Calu3 (cell line): ENCODE measurements at regions not wholly inside any gene's neighbourhood (a gene's known extent, or its start where the extent isn't known, plus 50 kb on each side); places are given as distances from the start of the nearest gene placed in this dataset.
"Not testable (repeated sequence)": the region's sequence is repeated elsewhere in the genome, so short reads cannot be mapped to it uniquely, and the experiment has no call there.

Experiments
- BruUV-seq: library from RNA; stranded (reverse); fragments of 400-500 nt; replicated peaks from 2 replicates; lab custom pipeline; 2021; lab: Mats Ljungman, UMichigan
- CTCF ChIA-PET: fragments of 300-600 bp; sonication (Branson Sonifier 250); formaldehyde crosslinking; loops from one replicate; lab custom pipeline; 2022; ENCODE audit warnings: antibody characterized with exemption; lab: Charles Lee
- DNase-seq: peaks from one replicate; pipeline ENCODE4 v3.0.0; 2022
- H3K27ac Mint-ChIP-seq: one replicate; pipeline ENCODE4 v1.8.0; 2022; ENCODE audit warnings: mixed read lengths; ENCODE audit not compliant: unreplicated experiment
- H3K27me3 Mint-ChIP-seq: one replicate; pipeline ENCODE4 v1.8.0; 2022; ENCODE audit warnings: mixed read lengths; ENCODE audit not compliant: unreplicated experiment
- H3K36me3 Mint-ChIP-seq: one replicate; pipeline ENCODE4 v1.8.0; 2022; ENCODE audit warnings: mild to moderate bottlenecking, moderate library complexity, mixed read lengths; ENCODE audit not compliant: insufficient read depth, unreplicated experiment
- H3K4me1 Mint-ChIP-seq: one replicate; pipeline ENCODE4 v1.8.0; 2022; ENCODE audit warnings: mild to moderate bottlenecking, low read depth, mixed read lengths; ENCODE audit not compliant: unreplicated experiment
- H3K4me3 Mint-ChIP-seq: one replicate; pipeline ENCODE4 v1.8.0; 2022; ENCODE audit warnings: mild to moderate bottlenecking, low read depth, moderate library complexity, mixed read lengths; ENCODE audit not compliant: unreplicated experiment
- H3K9me3 Mint-ChIP-seq: one replicate; pipeline ENCODE4 v1.8.0; 2022; ENCODE audit warnings: low read depth, mixed read lengths; ENCODE audit not compliant: unreplicated experiment
- intact Hi-C: fragments of 100-400 bp; cut with micrococcal nuclease; formaldehyde crosslinking; loops from one replicate; pipeline ENCODE4 v1.10.0; 2022; ENCODE audit not compliant: unreplicated experiment

- BruUV-seq, H3K27ac Mint-ChIP-seq, DNase-seq, CTCF ChIA-PET, H3K4me3 Mint-ChIP-seq, H3K27me3 Mint-ChIP-seq, H3K36me3 Mint-ChIP-seq, H3K9me3 Mint-ChIP-seq, intact Hi-C loops, H3K4me1 Mint-ChIP-seq: not testable (repeated sequence)
These were observed 98.7 kb upstream of the FAM72C start for GRCh38 chr1:144070394-144071053.

GRCh38 chr1:144067042-144067441 lies 95.3 kb upstream of the FAM72C start:
- intact Hi-C loops, CTCF ChIA-PET, H3K27me3 Mint-ChIP-seq, DNase-seq, H3K27ac Mint-ChIP-seq, BruUV-seq, H3K36me3 Mint-ChIP-seq, H3K9me3 Mint-ChIP-seq, H3K4me3 Mint-ChIP-seq, H3K4me1 Mint-ChIP-seq: not testable (repeated sequence)

GRCh38 chr1:144066071-144066813 lies 94.5 kb upstream of the FAM72C start:
- intact Hi-C loops, DNase-seq, H3K27ac Mint-ChIP-seq, H3K9me3 Mint-ChIP-seq, CTCF ChIA-PET, H3K36me3 Mint-ChIP-seq, H3K27me3 Mint-ChIP-seq, BruUV-seq, H3K4me1 Mint-ChIP-seq, H3K4me3 Mint-ChIP-seq: not testable (repeated sequence)

- BruUV-seq, H3K4me3 Mint-ChIP-seq, H3K27me3 Mint-ChIP-seq, H3K9me3 Mint-ChIP-seq, intact Hi-C loops, CTCF ChIA-PET, DNase-seq, H3K36me3 Mint-ChIP-seq, H3K27ac Mint-ChIP-seq, H3K4me1 Mint-ChIP-seq: not testable (repeated sequence)
These were observed 93.7 kb upstream of the FAM72C start for GRCh38 chr1:144065299-144066060.

GRCh38 chr1:144049365-144049764 lies 77.6 kb upstream of the FAM72C start:
- intact Hi-C loops, CTCF ChIA-PET, H3K27ac Mint-ChIP-seq, H3K9me3 Mint-ChIP-seq, DNase-seq, H3K4me1 Mint-ChIP-seq, H3K36me3 Mint-ChIP-seq, BruUV-seq, H3K27me3 Mint-ChIP-seq, H3K4me3 Mint-ChIP-seq: not testable (repeated sequence)

- DNase-seq, H3K9me3 Mint-ChIP-seq, H3K36me3 Mint-ChIP-seq, H3K4me1 Mint-ChIP-seq, H3K27me3 Mint-ChIP-seq, intact Hi-C loops, H3K27ac Mint-ChIP-seq, H3K4me3 Mint-ChIP-seq, CTCF ChIA-PET: not testable (repeated sequence)
- TSS peak; percentile 61 for BruUV-seq
These were observed 74.9 kb upstream of the FAM72C start for GRCh38 chr1:144046645-144047044.

GRCh38 chr1:144045751-144046546 lies 74.2 kb upstream of the FAM72C start:
- intact Hi-C loops, H3K36me3 Mint-ChIP-seq, CTCF ChIA-PET, DNase-seq, H3K27ac Mint-ChIP-seq, H3K9me3 Mint-ChIP-seq, H3K27me3 Mint-ChIP-seq, BruUV-seq, H3K4me3 Mint-ChIP-seq, H3K4me1 Mint-ChIP-seq: not testable (repeated sequence)

- H3K9me3 Mint-ChIP-seq, H3K27me3 Mint-ChIP-seq, H3K36me3 Mint-ChIP-seq, intact Hi-C loops, H3K4me3 Mint-ChIP-seq, H3K4me1 Mint-ChIP-seq, H3K27ac Mint-ChIP-seq, DNase-seq, BruUV-seq, CTCF ChIA-PET: not testable (repeated sequence)
These were observed 70.5 kb upstream of the FAM72C start for GRCh38 chr1:144042251-144042650.

- H3K36me3 Mint-ChIP-seq, DNase-seq, H3K4me3 Mint-ChIP-seq, BruUV-seq, H3K27ac Mint-ChIP-seq, H3K9me3 Mint-ChIP-seq, H3K4me1 Mint-ChIP-seq, H3K27me3 Mint-ChIP-seq, intact Hi-C loops, CTCF ChIA-PET: not testable (repeated sequence)
These were observed 68.5 kb upstream of the FAM72C start for GRCh38 chr1:144040293-144040692.
